ENCODE measurements at regions not wholly inside any gene's neighbourhood (a gene's known extent, or its start where the extent isn't known, plus 50 kb on each side); places are given as distances from the start of the nearest gene placed in this dataset.

DNA sequence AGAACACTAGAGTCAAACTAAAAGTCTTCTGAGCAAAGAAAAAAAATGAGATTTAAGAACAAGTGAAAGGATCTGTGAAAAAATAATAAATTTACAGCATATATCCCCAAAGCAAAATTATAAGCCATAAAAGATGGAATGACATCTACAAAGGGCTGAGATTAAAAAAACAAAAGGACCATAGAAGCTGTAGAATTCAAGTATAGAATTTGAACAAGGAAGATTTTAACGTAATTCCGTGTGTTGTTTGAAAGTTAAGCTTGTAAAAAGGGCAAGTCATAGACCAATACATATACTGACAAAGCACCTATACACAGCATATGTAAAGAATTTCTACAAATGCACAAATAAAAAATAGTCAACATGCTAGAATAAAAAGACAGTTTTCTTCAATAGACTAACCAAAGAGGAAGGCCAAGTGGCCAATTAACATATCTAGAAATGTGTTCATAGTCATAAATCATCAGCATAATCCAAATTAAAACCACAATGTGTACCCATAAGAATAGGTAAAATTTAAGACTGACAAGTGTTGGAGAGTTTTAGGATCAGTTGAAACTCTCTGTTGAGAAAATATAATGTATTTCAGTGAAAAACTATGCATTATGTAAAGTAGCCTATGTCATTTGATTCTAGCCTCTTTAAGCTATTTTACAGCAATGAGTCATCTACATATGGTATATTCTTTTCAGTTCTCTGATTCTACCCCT is 674.9 kb downstream of the OLFM4 start:
- H3K4me3 ChIP-seq (ENCODE audit: low read length), result no peak overlapping the region
- no peaks in the 10 kb centered on the region for H3K9me3 ChIP-seq (ENCODE audit: control insufficient read depth, low read depth, low read length)
- no peaks in the 10 kb centered on the region for H3K36me3 ChIP-seq (ENCODE audit: control insufficient read depth, insufficient read depth, low read length)
- H3K4me1 ChIP-seq (ENCODE audit: control insufficient read depth, insufficient read depth, low read length), result no peaks in the 10 kb centered on the region
- H3K27me3 ChIP-seq (ENCODE audit: control insufficient read depth, insufficient read depth, low read length), result no peaks in the 10 kb centered on the region
- DNase-seq, result no peak
- 100% methylated on average over 1 of the region's 2 CpGs for WGBS (ENCODE audit: insufficient coverage, low lambda C conversion rate)
- H3K27ac ChIP-seq (ENCODE audit: low read length), result no peak overlapping the region

GRCh38 chr13:53719281-53719680 is 690.7 kb downstream of the OLFM4 start:
- no peak for DNase-seq
- Histone ChIP-seq H3K27me3 (ENCODE audit: control insufficient read depth, insufficient read depth, low read length) (no peaks in the 10 kb centered on the region), H3K36me3 (ENCODE audit: control insufficient read depth, insufficient read depth, low read length) (no peaks in the 10 kb centered on the region), H3K4me3 (ENCODE audit: low read length) (no peak overlapping the region), H3K4me1 (ENCODE audit: control insufficient read depth, insufficient read depth, low read length) (no peaks in the 10 kb centered on the region), H3K9me3 (ENCODE audit: control insufficient read depth, low read depth, low read length) (peaks cover 8% of the 10 kb centered on the region), H3K27ac (ENCODE audit: low read length) (no peak overlapping the region)

GRCh38 chr13:53732664-53733063 is 704.1 kb downstream of the OLFM4 start:
- Histone ChIP-seq H3K36me3 (ENCODE audit: control insufficient read depth, insufficient read depth, low read length) (no peaks in the 10 kb centered on the region), H3K27me3 (ENCODE audit: control insufficient read depth, insufficient read depth, low read length) (no peaks in the 10 kb centered on the region)
- no CpG with 5 or more reads among the region's 3 CpGs for WGBS (ENCODE audit: insufficient coverage, low lambda C conversion rate)

DNA sequence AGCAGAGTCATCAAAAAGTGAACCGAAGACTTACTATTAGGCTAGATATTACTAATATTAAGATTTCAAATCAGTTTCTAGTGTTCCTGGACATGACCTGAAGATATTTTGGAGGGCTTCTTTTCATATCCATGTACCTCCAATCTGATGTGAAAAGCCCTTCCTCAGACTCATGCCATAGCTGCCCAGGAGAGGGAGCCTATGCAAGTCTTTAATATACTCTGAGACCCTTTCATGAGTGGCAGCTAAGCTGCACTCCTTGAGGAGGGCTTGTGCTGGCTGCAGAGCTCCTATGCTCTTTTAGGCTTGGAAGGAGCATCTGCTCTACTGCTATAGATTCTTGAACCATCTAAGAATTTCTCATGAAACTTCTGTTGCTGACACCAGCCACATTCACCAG is 715.3 kb downstream of the OLFM4 start:
- Histone ChIP-seq H3K4me1 (ENCODE audit: control insufficient read depth, insufficient read depth, low read length) (no peaks in the 10 kb centered on the region), H3K9me3 (ENCODE audit: control insufficient read depth, low read depth, low read length) (no peaks in the 10 kb centered on the region), H3K4me3 (ENCODE audit: low read length) (no peak overlapping the region), H3K27ac (ENCODE audit: low read length) (no peak overlapping the region), H3K27me3 (ENCODE audit: control insufficient read depth, insufficient read depth, low read length) (no peaks in the 10 kb centered on the region), H3K36me3 (ENCODE audit: control insufficient read depth, insufficient read depth, low read length) (no peaks in the 10 kb centered on the region)
- no CpG with 5 or more reads among the region's 1 CpG for WGBS (ENCODE audit: insufficient coverage, low lambda C conversion rate)
- no peak for DNase-seq

More at GRCh38 chr13:53732664-53733063, 704.1 kb downstream of the OLFM4 start:
- H3K4me1 ChIP-seq (ENCODE audit: control insufficient read depth, insufficient read depth, low read length), result no peaks in the 10 kb centered on the region
- H3K9me3 ChIP-seq (ENCODE audit: control insufficient read depth, low read depth, low read length), result no peaks in the 10 kb centered on the region
- H3K27ac ChIP-seq (ENCODE audit: low read length), result no peak overlapping the region
- no peak overlapping the region for H3K4me3 ChIP-seq (ENCODE audit: low read length)
- peak in 1 of 2 donors; percentile 2 for DNase-seq

GRCh38 chr13:53747825-53748224 is 719.2 kb downstream of the OLFM4 start:
- Histone ChIP-seq H3K27me3 (ENCODE audit: control insufficient read depth, insufficient read depth, low read length) (no peaks in the 10 kb centered on the region), H3K4me3 (ENCODE audit: low read length) (no peak overlapping the region), H3K4me1 (ENCODE audit: control insufficient read depth, insufficient read depth, low read length) (no peaks in the 10 kb centered on the region), H3K36me3 (ENCODE audit: control insufficient read depth, insufficient read depth, low read length) (no peaks in the 10 kb centered on the region), H3K27ac (ENCODE audit: low read length) (no peak overlapping the region), H3K9me3 (ENCODE audit: control insufficient read depth, low read depth, low read length) (no peaks in the 10 kb centered on the region)
- no peak for DNase-seq
- 100% methylated on average over 1 of the region's 1 CpG for WGBS (ENCODE audit: insufficient coverage, low lambda C conversion rate)

- no CpG with 5 or more reads among the region's 3 CpGs for WGBS (ENCODE audit: insufficient coverage, low lambda C conversion rate)
- Histone ChIP-seq H3K27ac (ENCODE audit: low read length) (no peak overlapping the region), H3K36me3 (ENCODE audit: control insufficient read depth, insufficient read depth, low read length) (no peaks in the 10 kb centered on the region), H3K9me3 (ENCODE audit: control insufficient read depth, low read depth, low read length) (no peaks in the 10 kb centered on the region), H3K4me1 (ENCODE audit: control insufficient read depth, insufficient read depth, low read length) (no peaks in the 10 kb centered on the region), H3K4me3 (ENCODE audit: low read length) (no peak overlapping the region), H3K27me3 (ENCODE audit: control insufficient read depth, insufficient read depth, low read length) (no peaks in the 10 kb centered on the region)
- DNase-seq, result no peak
Observed at GRCh38 chr13:53749306-53749705, 720.7 kb downstream of the OLFM4 start.

GRCh38 chr13:53759016-53759415 is 730.4 kb downstream of the OLFM4 start:
- no peak for DNase-seq
- Histone ChIP-seq H3K4me3 (ENCODE audit: low read length) (no peak overlapping the region), H3K36me3 (ENCODE audit: control insufficient read depth, insufficient read depth, low read length) (no peaks in the 10 kb centered on the region), H3K27me3 (ENCODE audit: control insufficient read depth, insufficient read depth, low read length) (no peaks in the 10 kb centered on the region), H3K9me3 (ENCODE audit: control insufficient read depth, low read depth, low read length) (no peaks in the 10 kb centered on the region), H3K4me1 (ENCODE audit: control insufficient read depth, insufficient read depth, low read length) (no peaks in the 10 kb centered on the region), H3K27ac (ENCODE audit: low read length) (no peak overlapping the region)
- WGBS (ENCODE audit: insufficient coverage, low lambda C conversion rate), result no CpG with 5 or more reads among the region's 2 CpGs

DNA sequence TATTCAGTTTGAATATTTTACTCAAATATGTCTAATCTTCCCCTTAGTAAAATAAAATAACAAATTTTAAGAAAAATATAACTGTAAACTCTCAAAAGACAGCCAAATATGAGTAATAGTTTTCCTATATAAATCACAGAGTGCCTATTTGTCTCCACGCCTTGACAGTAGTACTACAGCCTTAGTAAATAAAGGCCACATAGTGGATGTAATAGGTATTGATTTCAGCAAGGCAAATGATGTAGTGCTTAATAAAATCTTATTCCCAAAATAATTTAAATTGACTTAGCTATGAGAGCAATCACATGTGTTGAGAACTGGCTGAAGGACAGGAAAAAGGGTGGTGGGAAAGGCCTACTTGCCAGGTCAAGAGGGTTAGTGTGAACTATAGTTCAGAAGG is 747.2 kb downstream of the OLFM4 start:
- Histone ChIP-seq H3K36me3 (ENCODE audit: control insufficient read depth, insufficient read depth, low read length) (no peaks in the 10 kb centered on the region), H3K27me3 (ENCODE audit: control insufficient read depth, insufficient read depth, low read length) (no peaks in the 10 kb centered on the region), H3K4me1 (ENCODE audit: control insufficient read depth, insufficient read depth, low read length) (no peaks in the 10 kb centered on the region), H3K27ac (ENCODE audit: low read length) (no peak overlapping the region), H3K9me3 (ENCODE audit: control insufficient read depth, low read depth, low read length) (no peaks in the 10 kb centered on the region), H3K4me3 (ENCODE audit: low read length) (no peak overlapping the region)
- WGBS (ENCODE audit: insufficient coverage, low lambda C conversion rate), result no CpG with 5 or more reads among the region's 1 CpG
- DNase-seq, result no peak

DNA sequence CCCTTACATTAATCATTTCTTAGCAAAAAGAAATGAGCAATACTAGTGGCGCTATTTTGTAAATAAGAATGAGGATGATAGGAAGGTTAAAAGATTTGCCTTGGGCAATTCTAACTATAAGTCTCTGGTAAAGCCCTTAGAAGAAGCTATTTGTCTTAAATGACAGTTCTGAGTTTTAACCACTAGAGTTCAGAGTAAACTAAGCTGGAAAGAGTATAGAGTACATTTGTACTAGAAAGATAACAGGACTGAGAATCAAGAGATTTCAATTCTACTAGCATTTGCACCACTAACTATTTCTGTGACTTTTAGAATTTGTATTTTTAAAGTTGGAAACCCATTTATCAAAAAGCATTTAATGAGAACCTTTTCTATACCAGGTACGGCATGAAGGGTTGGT is 750.3 kb downstream of the OLFM4 start:
- DNase-seq, result no peak
- Histone ChIP-seq H3K9me3 (ENCODE audit: control insufficient read depth, low read depth, low read length) (no peaks in the 10 kb centered on the region), H3K4me3 (ENCODE audit: low read length) (no peak overlapping the region), H3K27me3 (ENCODE audit: control insufficient read depth, insufficient read depth, low read length) (no peaks in the 10 kb centered on the region), H3K27ac (ENCODE audit: low read length) (no peak overlapping the region), H3K36me3 (ENCODE audit: control insufficient read depth, insufficient read depth, low read length) (no peaks in the 10 kb centered on the region), H3K4me1 (ENCODE audit: control insufficient read depth, insufficient read depth, low read length) (peaks cover 3% of the 10 kb centered on the region)
- WGBS (ENCODE audit: insufficient coverage, low lambda C conversion rate), result 100% methylated on average over 1 of the region's 2 CpGs

DNA sequence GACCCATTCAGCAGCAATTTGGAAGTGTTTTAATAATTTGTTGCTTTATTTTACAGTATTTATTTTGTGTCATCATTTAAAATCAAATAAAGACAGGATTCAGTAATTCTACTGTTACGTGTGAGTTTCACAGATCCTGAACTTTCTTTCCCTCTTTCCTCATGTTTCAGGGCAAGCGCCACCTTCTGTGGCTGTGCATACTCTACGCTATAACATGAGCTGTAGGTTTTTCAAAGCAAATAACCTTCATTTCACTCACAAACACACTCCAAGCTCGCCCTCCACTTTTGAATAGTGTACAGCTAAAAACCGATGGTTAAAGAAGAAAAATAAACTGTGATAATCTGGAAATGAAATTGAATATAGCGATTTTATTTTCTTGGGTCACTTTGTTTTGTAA is 753.3 kb downstream of the OLFM4 start:
- Histone ChIP-seq H3K27me3 (ENCODE audit: control insufficient read depth, insufficient read depth, low read length) (no peaks in the 10 kb centered on the region), H3K36me3 (ENCODE audit: control insufficient read depth, insufficient read depth, low read length) (no peaks in the 10 kb centered on the region), H3K4me3 (ENCODE audit: low read length) (no peak overlapping the region), H3K9me3 (ENCODE audit: control insufficient read depth, low read depth, low read length) (no peaks in the 10 kb centered on the region), H3K4me1 (ENCODE audit: control insufficient read depth, insufficient read depth, low read length) (peaks cover 3% of the 10 kb centered on the region), H3K27ac (ENCODE audit: low read length) (no peak overlapping the region)
- no peak for DNase-seq
- WGBS (ENCODE audit: insufficient coverage, low lambda C conversion rate), result 13% methylated on average over 4 of the region's 6 CpGs

DNA sequence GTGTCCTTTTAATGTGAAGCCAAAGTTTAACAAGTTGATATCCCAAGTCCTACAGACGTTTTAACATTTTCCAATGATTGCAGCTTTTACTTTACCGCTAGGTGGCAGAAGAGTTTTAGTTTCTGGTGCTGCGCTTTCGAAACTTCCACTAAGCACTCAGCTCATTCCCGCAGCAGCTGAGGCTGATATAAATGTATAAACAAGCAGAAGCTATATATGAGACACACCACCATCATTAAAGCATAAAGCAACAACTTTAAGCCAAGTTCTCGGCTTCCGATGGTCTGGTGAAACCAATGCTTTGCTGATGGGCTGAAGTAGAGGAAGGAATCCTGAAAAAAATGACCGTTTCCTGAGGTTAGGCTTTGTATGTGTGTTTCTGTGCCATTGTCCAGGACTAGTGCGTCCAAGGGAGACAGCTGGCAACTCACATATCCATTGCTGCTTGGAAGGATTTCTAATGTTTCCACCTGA is 753.9 kb downstream of the OLFM4 start:
- peaks cover 3% of the 10 kb centered on the region for H3K4me1 ChIP-seq (ENCODE audit: control insufficient read depth, insufficient read depth, low read length)
- no peaks in the 10 kb centered on the region for H3K27me3 ChIP-seq (ENCODE audit: control insufficient read depth, insufficient read depth, low read length)
- H3K4me3 ChIP-seq (ENCODE audit: low read length), result no peak overlapping the region
- DNase-seq, result peak; percentile 42 to 55
- WGBS (ENCODE audit: insufficient coverage, low lambda C conversion rate), result 7% methylated on average over 3 of the region's 9 CpGs
- no peaks in the 10 kb centered on the region for H3K9me3 ChIP-seq (ENCODE audit: control insufficient read depth, low read depth, low read length)
- no peak overlapping the region for H3K27ac ChIP-seq (ENCODE audit: low read length)
- no peaks in the 10 kb centered on the region for H3K36me3 ChIP-seq (ENCODE audit: control insufficient read depth, insufficient read depth, low read length)
